HFF-Myc (cell line): ENCODE measurements at regions not wholly inside any gene's neighbourhood (a gene's known extent, or its start where the extent isn't known, plus 50 kb on each side); places are given as distances from the start of the nearest gene placed in this dataset.

ENCODE experiments used
- DNase-seq: peaks from one replicate; pipeline ENCODE4 v3.0.0-alpha.2; 2011; ENCODE audit warnings: low read depth; ENCODE audit errors: extremely low read depth
- H3K4me3 ChIP-seq: replicated peaks from 2 replicates; pipeline ENCODE4 v1.5.1; 2011; ENCODE audit warnings: low read depth, mild to moderate bottlenecking, control low read depth, low read length
- CTCF ChIP-seq: IDR thresholded peaks from 2 replicates; pipeline ENCODE4 v1.5.1; 2012; ENCODE audit warnings: mild to moderate bottlenecking, low read depth, low read length, control low read depth; ENCODE audit errors: missing control alignments

DNA sequence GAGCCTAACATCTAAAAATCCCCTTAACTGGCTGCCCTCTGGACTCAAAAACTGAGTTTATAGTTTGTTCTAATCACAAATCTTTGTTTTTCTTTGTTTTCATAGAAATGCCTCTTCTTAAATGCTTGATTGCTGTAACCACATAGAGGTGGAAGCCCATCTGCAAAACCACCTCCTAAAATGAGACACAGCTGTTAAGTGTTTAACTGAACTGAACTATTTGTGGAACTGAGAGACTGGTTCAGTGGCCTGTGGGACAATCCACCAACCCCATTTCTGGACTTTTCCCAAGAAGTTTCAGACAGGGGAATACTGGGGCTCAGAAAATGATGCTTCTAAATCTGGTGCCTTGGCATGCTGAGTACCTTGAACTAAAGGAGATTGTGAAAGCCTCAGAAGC is 50.9 kb upstream of the TM9SF2 start:
- no peak for DNase-seq
- TF ChIP-seq CTCF: no peak
- H3K4me3 ChIP-seq: no peak overlapping the region
